HG03025 (cell line): ENCODE measurements at regions not wholly inside any gene's neighbourhood (a gene's known extent, or its start where the extent isn't known, plus 50 kb on each side); places are given as distances from the start of the nearest gene placed in this dataset.

Source experiments
- ATAC-seq: cut with Tn5 transposase; IDR thresholded peaks from one replicate; pipeline ENCODE4 v1.9.1; 2021; ENCODE audit warnings: mild to moderate bottlenecking, moderate library complexity; ENCODE audit not compliant: unreplicated experiment, low FRiP score

GRCh38 chr3:110070161-110070916 lies 733.0 kb upstream of the DPPA4 start:
- ATAC-seq = no peak

GRCh38 chr3:110074095-110074494 lies 736.7 kb upstream of the DPPA4 start:
- no peak for ATAC-seq

- ATAC-seq = no peak
Observed at GRCh38 chr3:110077093-110077492, 739.7 kb upstream of the DPPA4 start.

GRCh38 chr3:110093411-110093810 lies 756.1 kb upstream of the DPPA4 start:
- no peak for ATAC-seq

- no peak for ATAC-seq
Observed at GRCh38 chr3:110093812-110094401, 756.6 kb upstream of the DPPA4 start.

GRCh38 chr3:110099711-110100110 lies 762.4 kb upstream of the DPPA4 start:
- no peak for ATAC-seq

- ATAC-seq = no peak
Observed at GRCh38 chr3:110101361-110101760, 764.0 kb upstream of the DPPA4 start.

GRCh38 chr3:110106805-110107204 lies 769.5 kb upstream of the DPPA4 start:
- ATAC-seq = no peak

GRCh38 chr3:110123946-110124345 lies 786.6 kb upstream of the DPPA4 start:
- ATAC-seq = no peak

- no peak for ATAC-seq
Observed at GRCh38 chr3:110126065-110126464, 788.7 kb upstream of the DPPA4 start.

- no peak for ATAC-seq
Observed at GRCh38 chr3:110133971-110134370, 796.6 kb upstream of the DPPA4 start.

GRCh38 chr3:110139048-110139447 lies 801.7 kb upstream of the DPPA4 start:
- ATAC-seq = no peak

GRCh38 chr3:110139821-110140220 lies 802.5 kb upstream of the DPPA4 start:
- ATAC-seq = no peak

GRCh38 chr3:110149763-110150162 lies 812.4 kb upstream of the DPPA4 start:
- no peak for ATAC-seq

GRCh38 chr3:110157221-110157620 lies 819.9 kb upstream of the DPPA4 start:
- ATAC-seq = no peak

GRCh38 chr3:110164632-110165369 lies 827.5 kb upstream of the DPPA4 start:
- no peak for ATAC-seq

GRCh38 chr3:110165370-110165743 lies 828.0 kb upstream of the DPPA4 start:
- ATAC-seq = no peak

GRCh38 chr3:110165753-110166152 lies 828.4 kb upstream of the DPPA4 start:
- no peak for ATAC-seq

- ATAC-seq = no peak
Observed at GRCh38 chr3:110166791-110167190, 829.4 kb upstream of the DPPA4 start.

- no peak for ATAC-seq
Observed at GRCh38 chr3:110174908-110175307, 837.6 kb upstream of the DPPA4 start.

GRCh38 chr3:110178965-110179364 lies 841.6 kb upstream of the DPPA4 start:
- no peak for ATAC-seq

GRCh38 chr3:110180733-110181132 lies 843.4 kb upstream of the DPPA4 start:
- no peak for ATAC-seq
